HG02759 (cell line): ENCODE measurements at regions not wholly inside any gene's neighbourhood (a gene's known extent, or its start where the extent isn't known, plus 50 kb on each side); places are given as distances from the start of the nearest gene placed in this dataset.

ENCODE experiments used
- ATAC-seq: cut with Tn5 transposase; IDR thresholded peaks from one replicate; pipeline ENCODE4 v1.9.1; 2021; ENCODE audit warnings: mild to moderate bottlenecking, moderate library complexity; ENCODE audit not compliant: unreplicated experiment

GRCh38 chr1:214923278-214923915, 159.1 kb upstream of the KCNK2 start:
- ATAC-seq, result no peak

- no peak for ATAC-seq
Observed at GRCh38 chr1:214927796-214928195, 154.7 kb upstream of the KCNK2 start.

- ATAC-seq, result no peak
Observed at GRCh38 chr1:214928574-214928973, 154.0 kb upstream of the KCNK2 start.

- no peak for ATAC-seq
Observed at GRCh38 chr1:214933375-214933774, 149.2 kb upstream of the KCNK2 start.

- no peak for ATAC-seq
Observed at GRCh38 chr1:214934045-214934444, 148.5 kb upstream of the KCNK2 start.

GRCh38 chr1:214935258-214935657, 147.3 kb upstream of the KCNK2 start:
- no peak for ATAC-seq

- no peak for ATAC-seq
Observed at GRCh38 chr1:214939180-214939579, 143.4 kb upstream of the KCNK2 start.

- ATAC-seq, result no peak
Observed at GRCh38 chr1:214941061-214941460, 141.5 kb upstream of the KCNK2 start.

- no peak for ATAC-seq
Observed at GRCh38 chr1:214943054-214943453, 139.5 kb upstream of the KCNK2 start.

GRCh38 chr1:214946615-214947014, 135.9 kb upstream of the KCNK2 start:
- no peak for ATAC-seq

- no peak for ATAC-seq
Observed at GRCh38 chr1:214952648-214953047, 129.9 kb upstream of the KCNK2 start.

- ATAC-seq, result no peak
Observed at GRCh38 chr1:214953901-214954616, 128.5 kb upstream of the KCNK2 start.

GRCh38 chr1:214954617-214954949, 128.0 kb upstream of the KCNK2 start:
- ATAC-seq, result no peak

GRCh38 chr1:214957330-214958137, 125.0 kb upstream of the KCNK2 start:
- no peak for ATAC-seq

GRCh38 chr1:214958486-214958885, 124.1 kb upstream of the KCNK2 start:
- ATAC-seq, result no peak

GRCh38 chr1:214966346-214966745, 116.2 kb upstream of the KCNK2 start:
- ATAC-seq, result no peak

- no peak for ATAC-seq
Observed at GRCh38 chr1:214967865-214968575, 114.5 kb upstream of the KCNK2 start.

- no peak for ATAC-seq
Observed at GRCh38 chr1:214970016-214970415, 112.5 kb upstream of the KCNK2 start.

GRCh38 chr1:214971071-214971470, 111.5 kb upstream of the KCNK2 start:
- no peak for ATAC-seq

- no peak for ATAC-seq
Observed at GRCh38 chr1:214974002-214974401, 108.5 kb upstream of the KCNK2 start.

- ATAC-seq, result no peak
Observed at GRCh38 chr1:214976665-214977064, 105.9 kb upstream of the KCNK2 start.
